Breast epithelium (tissue), 3 donors: ENCODE measurements at regions not wholly inside any gene's neighbourhood (a gene's known extent, or its start where the extent isn't known, plus 50 kb on each side); places are given as distances from the start of the nearest gene placed in this dataset.

Source experiments
- POLR2A ChIP-seq: fragments of 450-650 bp; IDR thresholded peaks from one replicate; pipeline ENCODE4 v1.6.1; 2016; ENCODE audit warnings: antibody characterized with exemption, mild to moderate bottlenecking, moderate library complexity
- TF ChIP-seq, protein P1 (sequence below), 3 donors: fragments of 450-650 bp; IDR thresholded peaks; one replicate each; pipeline ENCODE4 v1.5.1; 2016 to 2017; ENCODE audit warnings: antibody characterized with exemption in 3 of 3, mild to moderate bottlenecking in 3 of 3, moderate library complexity in 3 of 3

DNA sequence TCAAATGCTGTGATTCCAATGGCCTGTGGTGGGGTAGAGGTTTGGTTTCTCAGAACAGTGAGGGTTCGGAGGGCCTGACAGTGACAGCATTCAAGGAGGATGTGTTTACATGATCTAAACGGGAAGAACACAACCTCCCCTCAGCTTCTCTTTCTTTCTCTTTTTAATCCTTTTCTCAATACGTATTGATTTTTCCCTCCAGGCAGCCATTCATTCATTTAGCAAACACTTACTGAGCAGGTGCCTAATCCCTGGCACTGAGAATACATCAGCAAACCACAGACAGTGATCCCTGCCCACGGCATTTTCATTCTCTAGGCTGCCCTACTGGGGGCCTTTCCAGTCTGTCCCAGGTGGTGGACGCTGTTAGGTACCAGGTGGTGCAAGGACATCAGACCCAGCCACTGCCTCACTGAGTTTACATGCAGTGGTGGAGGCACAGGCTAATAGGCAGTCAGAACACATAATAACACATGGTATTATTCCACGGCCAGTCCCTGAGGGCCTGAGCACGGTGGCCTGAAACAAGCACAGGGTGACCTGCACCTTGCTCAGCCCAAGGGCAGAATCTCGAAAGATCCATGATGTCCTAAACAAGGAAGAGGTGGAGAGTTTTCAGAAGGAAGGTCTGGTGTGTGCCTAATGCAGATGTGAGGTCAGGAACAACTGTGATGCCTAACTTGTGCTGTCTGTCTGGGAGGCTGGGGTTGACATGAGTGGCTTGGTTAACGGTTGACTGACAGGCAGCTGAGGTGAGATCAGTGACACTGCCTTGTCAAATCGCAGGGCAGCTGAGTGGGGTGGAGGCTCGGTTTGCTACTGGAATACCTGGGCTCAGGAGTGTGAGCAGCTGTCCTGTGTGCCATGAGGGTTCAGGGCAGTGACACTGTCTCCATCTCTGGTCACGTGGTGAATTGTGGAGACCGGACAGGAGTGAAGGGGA, 785.5 kb upstream of the HS6ST1 start:
- no peak for TF ChIP-seq POLR2A
- TF ChIP-seq, protein P1, sequence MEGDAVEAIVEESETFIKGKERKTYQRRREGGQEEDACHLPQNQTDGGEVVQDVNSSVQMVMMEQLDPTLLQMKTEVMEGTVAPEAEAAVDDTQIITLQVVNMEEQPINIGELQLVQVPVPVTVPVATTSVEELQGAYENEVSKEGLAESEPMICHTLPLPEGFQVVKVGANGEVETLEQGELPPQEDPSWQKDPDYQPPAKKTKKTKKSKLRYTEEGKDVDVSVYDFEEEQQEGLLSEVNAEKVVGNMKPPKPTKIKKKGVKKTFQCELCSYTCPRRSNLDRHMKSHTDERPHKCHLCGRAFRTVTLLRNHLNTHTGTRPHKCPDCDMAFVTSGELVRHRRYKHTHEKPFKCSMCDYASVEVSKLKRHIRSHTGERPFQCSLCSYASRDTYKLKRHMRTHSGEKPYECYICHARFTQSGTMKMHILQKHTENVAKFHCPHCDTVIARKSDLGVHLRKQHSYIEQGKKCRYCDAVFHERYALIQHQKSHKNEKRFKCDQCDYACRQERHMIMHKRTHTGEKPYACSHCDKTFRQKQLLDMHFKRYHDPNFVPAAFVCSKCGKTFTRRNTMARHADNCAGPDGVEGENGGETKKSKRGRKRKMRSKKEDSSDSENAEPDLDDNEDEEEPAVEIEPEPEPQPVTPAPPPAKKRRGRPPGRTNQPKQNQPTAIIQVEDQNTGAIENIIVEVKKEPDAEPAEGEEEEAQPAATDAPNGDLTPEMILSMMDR (IDR thresholded peaks at IDR 0.05): no peak
